Right renal pelvis (tissue), 4 donors: ENCODE measurements at regions not wholly inside any gene's neighbourhood (a gene's known extent, or its start where the extent isn't known, plus 50 kb on each side); places are given as distances from the start of the nearest gene placed in this dataset.

Experiments
- DNase-seq, 4 donors: peaks; one replicate each; pipeline ENCODE4 v3.0.0-alpha.2; 2013; ENCODE audit warnings: low read depth in 4 of 4, low spot score in 3 of 4, missing footprints in 1 of 4

DNA sequence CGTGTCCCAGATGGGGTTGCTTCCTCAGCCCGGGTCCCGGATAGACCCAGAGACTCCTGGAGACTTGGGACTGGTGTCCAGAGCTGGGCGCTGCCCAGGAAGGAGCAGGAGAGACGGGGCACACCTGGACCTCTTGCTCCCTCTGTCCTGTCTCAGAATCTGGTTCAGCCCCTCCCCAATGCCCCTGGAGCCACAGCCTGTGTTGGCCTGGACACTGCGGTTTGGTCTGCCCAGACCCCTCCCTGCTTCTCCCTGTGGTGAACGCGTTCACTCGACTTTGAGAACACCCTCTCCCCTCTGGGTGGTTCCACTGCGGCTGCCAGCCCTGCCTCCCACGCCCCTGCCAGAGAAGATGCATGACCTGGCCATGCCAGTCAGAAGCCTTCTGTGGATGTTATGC lies 111.1 kb downstream of the HMX1 start:
- no peak for DNase-seq

DNA sequence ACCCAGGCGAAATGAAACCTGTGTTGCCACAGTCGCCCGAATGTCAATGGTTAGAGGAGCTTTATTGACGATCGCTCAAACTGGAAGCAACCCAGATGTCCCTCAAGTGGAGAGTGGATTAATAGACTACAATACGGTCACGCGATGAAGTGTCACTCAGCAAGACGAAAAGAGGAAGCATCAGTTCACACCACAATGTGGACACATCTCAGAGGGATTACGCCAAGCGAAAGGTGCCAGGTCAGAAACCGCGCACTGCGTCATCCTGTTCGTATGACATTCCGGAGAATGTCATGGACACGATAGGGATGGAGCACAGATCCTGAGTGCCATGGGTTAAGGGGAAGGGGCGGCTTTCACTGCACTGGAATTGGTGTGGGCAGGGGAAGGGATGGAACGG lies 111.7 kb downstream of the HMX1 start:
- no peak for DNase-seq

DNA sequence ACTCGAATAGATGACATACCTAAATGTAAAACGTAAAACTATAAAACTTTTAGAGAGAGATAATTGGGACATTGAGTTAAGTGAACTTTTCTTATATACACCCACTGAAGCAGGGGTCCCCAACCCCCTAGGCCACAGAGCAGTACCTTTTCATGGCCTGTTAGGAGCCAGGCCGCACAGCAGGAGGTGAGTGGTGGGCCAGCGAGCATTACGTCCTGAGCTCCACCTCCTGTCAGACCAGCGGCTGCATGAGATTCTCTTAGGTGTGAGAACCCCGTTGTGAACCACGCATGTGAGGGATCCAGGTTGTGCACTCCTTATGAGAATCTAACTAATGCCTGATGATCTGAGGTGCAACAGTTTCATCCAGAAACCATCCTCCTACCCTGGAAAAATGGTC lies 114.8 kb downstream of the HMX1 start:
- no peak for DNase-seq

DNA sequence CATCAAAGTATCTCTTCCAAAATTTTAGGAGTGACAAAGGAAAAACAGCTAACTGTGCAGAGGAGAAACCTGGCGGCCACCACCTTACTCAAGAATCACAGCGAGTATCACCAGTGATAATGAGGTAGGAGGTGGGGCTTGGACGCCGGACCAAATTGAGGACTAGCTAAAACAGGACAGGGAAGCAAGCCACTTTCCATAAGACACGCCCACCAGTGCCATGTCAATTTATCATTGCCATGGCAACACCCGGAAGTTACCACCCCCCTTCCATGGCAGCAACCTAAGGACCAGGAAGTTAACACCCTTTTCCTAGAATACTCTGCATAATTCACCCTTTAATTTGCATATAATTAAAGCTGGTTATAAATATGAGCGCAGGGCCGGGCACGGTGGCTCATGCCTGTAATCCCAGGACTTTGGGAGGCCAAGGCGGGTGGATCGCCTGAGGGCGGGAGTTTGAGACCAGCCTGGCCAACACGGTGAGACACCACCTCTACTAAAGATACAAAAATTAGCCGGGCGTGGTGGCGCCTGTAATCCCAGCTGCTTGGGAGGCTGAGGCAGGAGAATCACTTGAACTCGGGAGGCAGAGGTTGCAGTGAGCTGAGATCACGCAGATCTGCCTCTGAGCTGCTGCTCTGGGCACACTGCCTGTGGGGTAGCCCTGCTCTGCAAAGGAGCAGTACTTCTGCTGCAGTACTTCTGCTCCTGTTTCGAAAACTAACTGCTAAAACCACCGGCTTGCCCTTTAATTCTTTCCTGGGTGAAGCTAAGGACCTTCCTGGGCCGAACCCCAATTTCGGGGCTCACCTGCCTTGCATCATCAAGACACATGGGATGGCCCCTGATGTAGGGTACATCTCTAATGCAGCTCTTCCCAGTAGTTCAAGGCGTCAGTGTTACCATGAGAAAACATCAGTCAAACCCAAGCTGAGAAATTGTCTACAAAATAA lies 116.7 kb downstream of the HMX1 start:
- no peak for DNase-seq

DNA sequence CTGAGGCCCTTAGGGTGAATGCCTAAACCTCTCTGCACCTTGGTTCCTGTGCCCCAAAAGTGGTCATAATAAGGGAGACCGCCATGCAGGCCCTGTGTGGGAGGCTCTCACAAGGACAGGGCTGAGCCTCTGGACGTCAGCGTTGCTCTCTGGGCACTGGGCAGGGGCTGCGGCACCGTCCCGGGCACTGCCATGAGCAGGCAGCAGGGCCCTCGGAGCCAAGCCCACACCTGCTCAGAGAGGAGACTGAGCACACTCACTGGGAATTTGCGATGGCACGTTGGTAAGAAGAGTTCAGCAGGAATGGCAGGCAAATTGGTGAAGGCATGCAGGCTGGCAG lies 123.4 kb downstream of the HMX1 start:
- DNase-seq, result no peak

DNA sequence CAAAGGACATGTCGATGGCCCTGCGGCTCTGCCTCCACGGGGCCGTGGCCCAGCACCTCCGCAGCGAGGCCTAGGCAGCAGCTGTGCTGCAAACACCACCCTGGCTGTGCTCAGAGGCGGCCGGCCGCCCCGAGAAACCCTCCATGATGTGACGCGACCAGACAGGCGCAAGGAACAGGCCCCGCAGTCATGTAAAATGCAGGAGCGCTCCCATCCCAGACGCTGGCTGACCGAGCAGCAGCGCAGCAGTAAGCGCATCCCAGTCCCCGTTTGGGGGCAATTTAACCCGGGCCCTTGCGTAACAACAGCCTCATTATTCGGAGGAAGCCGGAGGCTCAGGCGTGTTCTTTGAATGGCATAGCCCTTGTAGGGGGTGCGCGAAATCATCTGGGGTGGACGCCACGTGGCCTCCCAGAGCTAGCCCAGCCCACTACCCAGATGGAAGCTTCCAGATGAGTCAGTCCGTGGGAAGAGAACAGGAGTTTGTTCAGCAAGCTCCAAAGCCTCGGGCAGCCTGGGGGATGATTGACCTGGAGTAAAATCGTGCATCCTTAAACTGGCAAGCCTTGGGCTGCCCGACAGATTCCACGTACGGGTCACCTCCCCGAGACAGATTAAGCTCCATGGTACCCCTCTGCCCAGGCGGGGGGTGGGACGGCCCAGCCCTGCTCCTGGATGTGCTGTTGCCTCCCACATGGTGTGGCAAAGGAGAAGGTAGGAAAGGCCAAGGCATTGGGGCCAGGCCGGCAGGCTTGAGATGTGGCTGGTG lies 124.0 kb downstream of the HMX1 start:
- DNase-seq, result no peak

DNA sequence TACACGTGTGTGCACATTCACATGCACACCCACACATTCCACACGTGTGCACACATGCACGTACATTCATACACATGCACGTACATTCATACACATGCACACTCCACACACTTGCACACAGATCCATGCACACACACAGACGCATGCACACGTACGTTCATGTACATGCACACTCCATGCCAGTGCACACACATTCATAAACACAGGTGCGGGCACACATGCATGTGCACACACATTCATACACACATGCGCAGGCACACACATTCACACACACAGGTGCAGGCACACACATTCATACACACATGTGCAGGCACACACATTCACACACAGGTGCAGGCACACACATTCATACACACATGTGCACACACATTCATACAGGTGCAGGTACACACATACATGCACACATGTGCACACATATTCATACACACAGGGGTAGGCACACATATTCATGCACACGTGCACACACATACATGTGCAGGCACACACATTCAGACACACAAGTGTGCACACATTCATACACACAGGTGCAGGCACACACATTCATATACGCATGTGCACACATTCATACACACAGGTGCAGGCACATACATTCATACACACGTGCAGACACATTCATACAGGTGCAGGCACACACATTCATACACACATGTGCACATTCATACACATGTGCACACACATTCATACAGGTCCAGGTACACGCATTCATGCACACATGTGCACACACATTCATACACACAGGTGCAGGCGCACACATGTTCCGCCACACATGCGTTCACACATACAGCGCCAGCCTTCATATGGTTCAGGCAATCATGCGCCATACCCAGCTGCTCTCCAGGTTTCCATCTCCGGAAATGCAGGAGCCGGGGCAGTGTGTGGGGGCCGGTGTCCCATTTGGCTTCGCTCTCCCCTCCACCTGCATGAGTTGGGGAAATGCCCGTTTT lies 124.8 kb downstream of the HMX1 start:
- DNase-seq, result no peak

DNA sequence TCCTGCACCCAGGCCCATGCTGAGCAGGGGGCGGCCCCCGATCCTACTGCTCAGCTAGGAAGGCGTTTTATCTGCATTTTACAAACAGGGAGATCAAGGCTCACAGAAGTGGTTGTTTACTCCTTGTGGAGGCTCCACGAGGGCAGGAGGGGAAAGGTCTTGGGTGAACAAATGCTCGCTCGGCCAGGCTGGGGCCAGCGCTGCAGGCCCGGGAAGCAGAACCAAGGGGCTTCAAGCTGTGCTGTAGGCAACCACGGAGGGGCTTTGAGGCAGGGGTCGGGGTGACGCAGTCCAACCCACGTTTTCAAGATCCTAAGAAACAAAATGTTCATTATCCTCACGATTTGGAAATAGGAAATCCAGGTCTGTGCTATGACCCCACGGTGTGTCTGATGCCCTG lies 125.8 kb downstream of the HMX1 start:
- DNase-seq, result no peak

DNA sequence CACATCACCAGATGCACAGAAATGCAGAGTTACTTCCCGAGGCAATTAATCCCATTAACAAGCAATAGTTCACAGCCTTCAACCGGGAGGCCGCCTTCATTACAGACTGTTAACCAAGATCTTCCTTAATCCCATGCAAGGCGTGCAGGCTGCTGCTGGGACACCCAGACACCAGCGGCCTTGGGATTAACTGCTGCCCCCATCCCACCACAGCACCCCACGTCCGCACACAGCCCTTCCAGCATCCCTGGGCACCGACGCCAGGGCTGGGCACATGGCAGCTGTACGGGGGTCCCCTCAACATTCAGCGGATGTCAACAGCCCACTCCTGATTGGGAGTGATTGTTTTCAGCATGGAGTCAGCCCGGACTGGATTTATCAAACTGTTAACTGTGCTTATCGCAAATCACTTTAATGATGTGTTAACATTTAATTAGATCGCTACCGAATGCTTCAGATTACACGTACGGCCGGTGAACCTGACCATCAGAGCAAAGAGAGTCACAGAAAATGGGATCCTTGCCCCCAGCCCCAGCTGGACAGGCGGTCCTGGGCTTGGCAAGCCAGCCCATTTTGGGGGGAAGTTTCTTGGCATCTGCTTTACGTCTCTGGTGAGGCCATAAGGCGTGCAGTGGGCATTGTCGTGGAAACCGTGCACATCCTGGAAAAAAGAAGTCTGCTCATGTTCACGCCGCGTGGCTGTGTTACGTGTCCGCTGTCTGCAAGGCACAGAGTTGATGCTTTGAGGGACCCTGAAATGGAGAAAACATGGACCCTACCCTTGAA lies 126.4 kb downstream of the HMX1 start:
- DNase-seq, result no peak

DNA sequence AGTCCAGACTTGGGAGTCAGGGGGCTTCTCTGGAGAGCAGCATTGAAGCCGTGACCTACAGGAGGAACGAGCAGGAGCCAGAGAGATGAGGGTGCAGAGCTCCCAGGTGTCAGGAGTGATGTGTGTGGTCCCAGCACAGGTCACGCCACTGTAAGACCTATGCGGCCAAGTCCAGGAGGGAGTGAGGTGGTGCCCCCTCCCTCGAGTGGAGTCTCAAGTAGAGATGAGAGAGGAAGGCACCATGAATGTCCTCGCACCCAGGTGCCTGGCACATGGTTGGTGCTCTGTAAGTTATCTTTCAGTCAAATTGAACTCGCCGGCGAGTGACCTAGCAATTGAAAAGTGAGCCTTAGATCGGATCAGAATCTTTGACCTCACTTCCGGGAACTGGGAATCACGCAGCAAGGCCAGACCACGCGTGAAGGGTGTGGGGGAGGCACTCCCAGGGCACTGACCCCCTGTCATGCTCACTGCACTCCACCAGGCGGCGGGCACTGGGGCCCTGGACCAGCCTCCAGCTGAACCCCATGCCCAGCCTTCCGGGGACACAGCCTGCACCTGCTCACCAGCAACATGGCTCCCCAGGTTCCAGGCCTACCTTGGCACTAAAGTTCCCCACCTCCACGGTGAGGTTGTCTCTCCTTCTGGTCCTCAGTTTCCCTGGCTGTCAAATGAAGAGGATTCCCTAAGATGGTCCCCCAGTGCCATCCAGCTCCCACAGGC lies 127.4 kb downstream of the HMX1 start:
- DNase-seq, result no peak

DNA sequence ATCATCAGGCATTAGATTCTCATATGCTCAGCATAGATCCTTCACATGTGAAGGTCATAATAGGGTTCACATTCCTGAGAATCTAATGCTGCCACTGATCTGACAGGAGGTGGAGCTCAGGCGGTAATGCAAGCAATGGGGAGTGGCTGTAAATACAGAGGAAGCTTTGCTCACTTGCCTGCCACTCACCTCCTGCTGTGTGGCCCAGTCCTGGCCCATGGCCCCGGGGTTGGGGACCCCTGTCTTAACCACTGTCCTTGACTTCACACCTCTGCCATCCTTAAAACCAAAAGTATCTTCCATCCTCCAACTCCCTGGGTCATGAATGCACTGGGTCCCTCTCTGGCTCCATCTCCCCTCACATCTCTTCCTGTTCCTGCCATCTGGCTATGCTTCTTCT lies 129.1 kb downstream of the HMX1 start:
- no peak for DNase-seq

DNA sequence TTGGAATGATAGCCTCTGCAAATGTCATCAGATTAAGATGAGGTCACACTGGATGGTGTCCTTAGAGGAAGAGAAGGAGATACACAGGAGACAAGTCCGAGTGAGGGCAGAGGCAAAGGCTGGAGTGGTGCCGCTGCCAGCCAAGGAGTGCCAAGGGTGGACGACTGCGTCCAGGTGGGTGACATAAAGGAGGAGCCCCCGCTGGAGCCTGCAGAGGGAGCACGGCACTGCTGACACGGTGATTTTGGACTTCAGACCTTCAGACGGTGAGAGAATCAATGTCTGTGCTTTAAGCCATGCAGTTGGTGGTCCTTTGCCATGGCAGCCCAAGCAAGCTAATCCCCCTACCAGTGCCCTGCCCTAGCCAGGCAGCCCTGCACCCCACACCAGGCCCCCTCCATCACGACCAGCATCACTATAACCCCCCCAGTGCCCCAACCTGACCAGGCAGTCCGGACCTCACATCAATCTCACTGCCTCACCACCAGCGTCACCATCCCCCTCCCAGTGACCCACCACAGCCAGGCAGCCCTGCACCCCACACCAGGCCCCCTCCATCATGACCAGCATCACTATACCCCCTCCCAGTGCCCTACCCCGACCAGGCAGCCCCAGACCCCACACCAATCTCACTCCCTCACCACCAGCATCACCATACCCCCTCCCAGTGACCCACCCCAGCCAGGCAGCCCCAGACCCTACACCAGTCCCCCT lies 130.0 kb downstream of the HMX1 start:
- DNase-seq, result no peak

DNA sequence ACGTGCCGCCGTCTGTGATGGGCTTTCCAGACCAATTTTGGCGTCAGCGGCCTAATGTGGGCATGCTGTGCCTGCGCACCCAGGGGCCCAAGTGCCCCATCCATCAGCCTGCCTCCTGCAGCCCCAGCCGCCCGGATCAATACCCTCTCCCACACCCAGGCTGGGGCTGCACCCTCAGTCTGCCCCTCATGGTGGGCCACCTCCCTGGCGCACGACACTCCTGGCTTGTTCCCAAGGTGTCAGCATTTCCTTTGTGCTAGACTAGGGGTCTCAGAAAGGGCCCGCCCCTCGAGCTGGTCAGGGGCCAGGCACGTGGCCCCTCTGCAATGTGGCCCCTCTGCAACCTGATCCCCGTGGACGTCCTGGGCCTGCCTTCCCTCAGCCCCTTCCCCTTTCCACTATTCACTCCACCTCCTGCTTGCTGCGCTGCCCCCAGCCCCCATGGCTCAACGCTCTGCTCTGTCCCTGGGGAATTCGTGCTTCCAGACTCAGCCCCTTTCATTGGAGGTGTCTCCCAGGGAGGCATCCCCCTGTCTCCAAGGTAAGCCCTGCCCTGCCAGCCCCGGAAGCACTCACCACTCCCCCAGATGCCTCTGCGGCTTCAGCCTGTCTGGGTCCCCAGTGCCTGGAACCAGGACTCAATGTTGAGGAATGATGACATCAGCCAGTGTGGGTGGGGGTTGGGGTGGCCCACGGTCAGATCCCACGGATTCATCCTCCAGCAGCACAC lies 130.8 kb downstream of the HMX1 start:
- DNase-seq, result no peak

DNA sequence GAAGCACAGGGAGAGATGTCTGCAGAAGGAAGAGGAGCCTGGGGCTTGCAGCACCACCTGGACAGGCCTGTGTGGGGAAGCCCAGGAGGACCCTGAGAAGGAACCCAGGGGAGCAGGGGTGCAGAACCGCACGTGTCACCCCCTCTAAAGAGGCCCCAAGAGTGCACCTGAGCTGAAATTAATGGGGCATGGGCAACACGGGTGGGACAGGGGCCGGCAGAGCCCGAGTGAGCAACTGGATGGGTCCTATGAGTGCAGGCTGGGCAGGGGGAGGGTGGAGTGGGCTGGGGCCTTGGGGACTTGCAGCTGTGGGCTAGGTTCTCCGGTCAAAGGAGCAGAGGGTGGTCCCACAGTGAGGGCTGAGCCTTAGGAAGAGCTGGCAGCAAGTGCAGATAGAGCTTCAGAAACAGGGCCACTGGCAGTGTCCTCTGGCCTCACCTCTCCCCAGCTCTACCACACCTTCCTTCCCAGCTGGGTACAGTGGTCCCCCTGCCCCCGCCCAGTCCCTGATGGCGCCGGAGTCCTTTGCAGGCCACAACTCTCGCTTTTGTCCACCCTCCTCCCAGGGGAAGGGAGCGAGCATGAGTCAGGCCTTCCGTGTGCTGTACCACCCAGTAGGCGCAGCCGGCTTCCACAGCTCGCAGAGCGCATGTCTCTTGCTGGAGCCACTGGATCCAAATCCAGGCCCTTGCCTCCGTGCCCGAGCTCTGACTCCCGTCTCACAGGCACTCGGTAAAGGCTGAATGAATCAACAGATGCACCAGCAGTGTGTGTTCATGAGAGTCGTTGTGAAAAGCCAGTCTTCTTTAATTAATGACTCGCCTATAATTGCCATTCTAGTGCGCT lies 131.6 kb downstream of the HMX1 start:
- no peak for DNase-seq

DNA sequence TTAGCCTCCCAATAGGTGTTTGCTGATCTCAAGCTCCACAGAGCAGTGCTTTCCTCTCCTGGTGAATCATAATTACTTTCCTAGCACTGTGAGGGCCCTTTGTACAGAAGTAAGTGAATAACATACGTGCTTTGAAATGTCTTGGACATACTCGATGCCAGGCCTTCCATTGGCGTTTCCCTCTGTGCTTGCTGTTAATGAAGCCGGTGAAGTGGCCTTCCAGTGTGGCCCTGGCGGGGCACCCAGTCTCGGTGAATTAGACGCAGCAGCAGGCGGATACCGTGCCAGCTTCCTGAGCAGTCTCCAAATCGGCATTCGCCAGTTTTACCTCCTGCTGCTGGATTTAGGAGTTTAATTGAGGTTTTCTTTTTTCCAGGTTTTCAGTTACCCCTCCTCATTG lies 132.3 kb downstream of the HMX1 start:
- no peak for DNase-seq

DNA sequence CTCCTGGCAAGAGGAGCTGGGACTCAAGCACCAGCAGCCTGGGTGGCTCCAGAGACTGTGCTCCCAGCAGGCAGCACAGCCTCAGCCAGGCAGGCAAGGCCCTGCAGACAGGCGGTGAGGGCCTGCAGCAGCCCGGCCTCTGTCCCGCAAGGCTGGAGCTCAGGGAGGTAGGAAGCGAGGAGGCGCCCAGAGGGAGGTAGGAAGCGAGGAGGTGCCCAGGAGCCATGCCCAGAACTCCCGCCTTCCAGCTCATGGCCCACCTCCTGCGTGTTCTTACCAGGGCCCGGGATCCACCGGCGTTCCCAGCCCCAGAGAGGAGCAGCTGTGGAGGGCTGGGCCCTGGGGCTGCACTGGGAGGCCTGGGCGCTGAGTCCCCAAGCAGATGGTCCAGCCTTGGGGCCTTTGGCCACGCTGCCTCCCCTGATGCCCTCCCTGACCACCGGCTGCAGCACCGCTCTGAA lies 133.1 kb downstream of the HMX1 start:
- no peak for DNase-seq

DNA sequence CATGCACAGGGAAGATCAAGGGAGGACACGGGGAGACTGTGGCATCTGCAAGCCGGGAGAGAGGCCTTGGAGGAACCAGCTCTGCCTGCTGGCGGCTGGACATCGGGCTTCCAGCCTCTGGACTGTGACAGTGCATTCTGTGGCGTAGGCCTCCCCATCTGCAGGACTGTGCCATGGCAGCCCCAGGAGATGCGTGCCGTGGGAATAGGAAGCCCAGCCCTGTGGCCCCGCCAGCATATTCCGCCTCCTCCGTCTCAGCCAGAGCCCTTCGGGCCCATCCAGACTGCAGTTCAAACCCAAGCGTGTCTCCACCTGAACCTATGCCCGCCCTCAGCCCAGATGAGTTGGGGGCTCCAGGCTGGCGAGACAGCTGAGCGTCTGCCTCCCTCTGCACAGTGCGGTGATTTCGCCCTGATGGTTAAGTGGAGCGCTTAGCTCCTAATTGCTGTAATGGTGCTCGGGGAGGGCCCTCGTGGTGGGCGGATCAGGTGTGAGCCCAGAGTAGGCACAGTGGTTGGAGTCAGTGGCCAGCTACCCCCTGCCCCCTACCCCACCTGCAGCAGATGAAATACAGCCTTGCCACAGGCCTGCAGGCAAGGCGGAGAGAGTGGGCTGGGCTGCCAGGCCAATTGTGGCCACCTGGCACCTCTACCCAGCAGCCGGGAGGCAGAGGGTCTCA lies 133.9 kb downstream of the HMX1 start:
- DNase-seq, result no peak
